ENCODE measurements at regions not wholly inside any gene's neighbourhood (a gene's known extent, or its start where the extent isn't known, plus 50 kb on each side); places are given as distances from the start of the nearest gene placed in this dataset.

- no peak for DNase-seq (ENCODE audit: low read depth)
Measured at GRCh38 chr13:87355451-87355850, 315.7 kb upstream of the SLITRK5 start.

GRCh38 chr13:87356314-87356713 is 314.9 kb upstream of the SLITRK5 start:
- DNase-seq (ENCODE audit: low read depth) = no peak

GRCh38 chr13:87358319-87358718 is 312.9 kb upstream of the SLITRK5 start:
- no peak for DNase-seq (ENCODE audit: low read depth)

GRCh38 chr13:87361216-87361615 is 310.0 kb upstream of the SLITRK5 start:
- DNase-seq (ENCODE audit: low read depth) = no peak

GRCh38 chr13:87368639-87369038 is 302.5 kb upstream of the SLITRK5 start:
- no peak for DNase-seq (ENCODE audit: low read depth)

- DNase-seq (ENCODE audit: low read depth) = no peak
Measured at GRCh38 chr13:87376081-87376480, 295.1 kb upstream of the SLITRK5 start.

GRCh38 chr13:87384099-87384498 is 287.1 kb upstream of the SLITRK5 start:
- no peak for DNase-seq (ENCODE audit: low read depth)

GRCh38 chr13:87393358-87393757 is 277.8 kb upstream of the SLITRK5 start:
- no peak for DNase-seq (ENCODE audit: low read depth)

- DNase-seq (ENCODE audit: low read depth) = no peak
Measured at GRCh38 chr13:87398047-87398446, 273.1 kb upstream of the SLITRK5 start.

GRCh38 chr13:87403748-87404432 is 267.3 kb upstream of the SLITRK5 start:
- no peak for DNase-seq (ENCODE audit: low read depth)

- no peak for DNase-seq (ENCODE audit: low read depth)
Measured at GRCh38 chr13:87426742-87427141, 244.4 kb upstream of the SLITRK5 start.

- DNase-seq (ENCODE audit: low read depth) = no peak
Measured at GRCh38 chr13:87444135-87444534, 227.0 kb upstream of the SLITRK5 start.

GRCh38 chr13:87452281-87452680 is 218.9 kb upstream of the SLITRK5 start:
- no peak for DNase-seq (ENCODE audit: low read depth)

GRCh38 chr13:87453244-87453643 is 217.9 kb upstream of the SLITRK5 start:
- no peak for DNase-seq (ENCODE audit: low read depth)

- no peak for DNase-seq (ENCODE audit: low read depth)
Measured at GRCh38 chr13:87459419-87459818, 211.8 kb upstream of the SLITRK5 start.

GRCh38 chr13:87497426-87497825 is 173.7 kb upstream of the SLITRK5 start:
- DNase-seq (ENCODE audit: low read depth) = no peak

GRCh38 chr13:87498681-87499080 is 172.5 kb upstream of the SLITRK5 start:
- no peak for DNase-seq (ENCODE audit: low read depth)

- DNase-seq (ENCODE audit: low read depth) = no peak
Measured at GRCh38 chr13:87524775-87525174, 146.4 kb upstream of the SLITRK5 start.

- DNase-seq (ENCODE audit: low read depth) = no peak
Measured at GRCh38 chr13:87533776-87534175, 137.4 kb upstream of the SLITRK5 start.

- no peak for DNase-seq (ENCODE audit: low read depth)
Measured at GRCh38 chr13:87535911-87536310, 135.3 kb upstream of the SLITRK5 start.

- no peak for DNase-seq (ENCODE audit: low read depth)
Measured at GRCh38 chr13:87536499-87536898, 134.7 kb upstream of the SLITRK5 start.

- no peak for DNase-seq (ENCODE audit: low read depth)
Measured at GRCh38 chr13:87536899-87537298, 134.3 kb upstream of the SLITRK5 start.

GRCh38 chr13:87537951-87538350 is 133.2 kb upstream of the SLITRK5 start:
- no peak for DNase-seq (ENCODE audit: low read depth)

GRCh38 chr13:87538366-87539052 is 132.7 kb upstream of the SLITRK5 start:
- no peak for DNase-seq (ENCODE audit: low read depth)
